ENCODE measurements at regions not wholly inside any gene's neighbourhood (a gene's known extent, or its start where the extent isn't known, plus 50 kb on each side); places are given as distances from the start of the nearest gene placed in this dataset.

DNA sequence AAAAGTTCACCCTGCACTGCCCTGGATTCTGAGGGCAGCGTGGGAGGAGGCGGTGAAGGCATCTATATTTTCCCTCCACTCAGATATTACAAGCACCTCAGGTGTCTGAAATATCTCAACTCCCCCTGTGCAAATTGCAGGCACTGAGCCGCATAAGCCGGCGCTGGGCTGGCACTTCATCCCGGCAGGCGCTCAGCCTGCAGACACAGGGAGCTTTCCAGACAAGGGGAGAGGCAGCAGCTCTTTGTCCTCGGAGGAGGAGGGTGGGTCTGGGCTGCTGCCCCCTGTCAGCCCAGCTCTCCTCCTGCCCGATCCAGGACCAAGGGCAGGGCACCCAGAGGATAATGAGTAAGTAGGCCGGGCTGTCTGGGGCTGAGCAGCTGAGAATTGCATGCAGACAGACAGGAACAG is 189.3 kb upstream of the MYT1L start:
- TF ChIP-seq, protein P1, sequence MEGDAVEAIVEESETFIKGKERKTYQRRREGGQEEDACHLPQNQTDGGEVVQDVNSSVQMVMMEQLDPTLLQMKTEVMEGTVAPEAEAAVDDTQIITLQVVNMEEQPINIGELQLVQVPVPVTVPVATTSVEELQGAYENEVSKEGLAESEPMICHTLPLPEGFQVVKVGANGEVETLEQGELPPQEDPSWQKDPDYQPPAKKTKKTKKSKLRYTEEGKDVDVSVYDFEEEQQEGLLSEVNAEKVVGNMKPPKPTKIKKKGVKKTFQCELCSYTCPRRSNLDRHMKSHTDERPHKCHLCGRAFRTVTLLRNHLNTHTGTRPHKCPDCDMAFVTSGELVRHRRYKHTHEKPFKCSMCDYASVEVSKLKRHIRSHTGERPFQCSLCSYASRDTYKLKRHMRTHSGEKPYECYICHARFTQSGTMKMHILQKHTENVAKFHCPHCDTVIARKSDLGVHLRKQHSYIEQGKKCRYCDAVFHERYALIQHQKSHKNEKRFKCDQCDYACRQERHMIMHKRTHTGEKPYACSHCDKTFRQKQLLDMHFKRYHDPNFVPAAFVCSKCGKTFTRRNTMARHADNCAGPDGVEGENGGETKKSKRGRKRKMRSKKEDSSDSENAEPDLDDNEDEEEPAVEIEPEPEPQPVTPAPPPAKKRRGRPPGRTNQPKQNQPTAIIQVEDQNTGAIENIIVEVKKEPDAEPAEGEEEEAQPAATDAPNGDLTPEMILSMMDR (IDR thresholded peaks at IDR 0.05; ENCODE audit: insufficient read depth, low read length, poor library complexity, severe bottlenecking), result no peak
- TF ChIP-seq EZH2phosphoT487 (conservative IDR thresholded peaks at IDR 0.05; ENCODE audit: low read length), result no peak

Data from SU-DHL-6 (cell line).